ENCODE measurements at regions not wholly inside any gene's neighbourhood (a gene's known extent, or its start where the extent isn't known, plus 50 kb on each side); places are given as distances from the start of the nearest gene placed in this dataset.

DNA sequence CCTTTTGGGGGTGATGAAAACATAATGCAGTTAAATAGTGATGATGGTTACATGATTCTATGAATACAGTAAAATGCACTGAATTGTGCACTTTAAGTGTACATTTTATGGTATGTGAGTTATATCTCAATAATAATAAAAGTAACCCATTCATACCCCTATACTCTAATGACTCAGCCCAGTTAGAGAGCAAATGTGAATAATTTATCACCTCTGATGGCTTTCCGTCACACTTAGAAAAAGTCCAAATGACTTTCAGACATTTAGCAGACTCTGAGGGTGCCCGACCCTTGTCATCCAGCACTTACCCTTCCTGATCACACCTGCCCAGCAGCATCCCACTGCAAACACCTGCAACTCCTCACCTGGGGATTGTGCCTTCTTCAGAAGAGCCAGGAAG, 148.1 kb upstream of the MAF start:
- TF ChIP-seq, protein P1, sequence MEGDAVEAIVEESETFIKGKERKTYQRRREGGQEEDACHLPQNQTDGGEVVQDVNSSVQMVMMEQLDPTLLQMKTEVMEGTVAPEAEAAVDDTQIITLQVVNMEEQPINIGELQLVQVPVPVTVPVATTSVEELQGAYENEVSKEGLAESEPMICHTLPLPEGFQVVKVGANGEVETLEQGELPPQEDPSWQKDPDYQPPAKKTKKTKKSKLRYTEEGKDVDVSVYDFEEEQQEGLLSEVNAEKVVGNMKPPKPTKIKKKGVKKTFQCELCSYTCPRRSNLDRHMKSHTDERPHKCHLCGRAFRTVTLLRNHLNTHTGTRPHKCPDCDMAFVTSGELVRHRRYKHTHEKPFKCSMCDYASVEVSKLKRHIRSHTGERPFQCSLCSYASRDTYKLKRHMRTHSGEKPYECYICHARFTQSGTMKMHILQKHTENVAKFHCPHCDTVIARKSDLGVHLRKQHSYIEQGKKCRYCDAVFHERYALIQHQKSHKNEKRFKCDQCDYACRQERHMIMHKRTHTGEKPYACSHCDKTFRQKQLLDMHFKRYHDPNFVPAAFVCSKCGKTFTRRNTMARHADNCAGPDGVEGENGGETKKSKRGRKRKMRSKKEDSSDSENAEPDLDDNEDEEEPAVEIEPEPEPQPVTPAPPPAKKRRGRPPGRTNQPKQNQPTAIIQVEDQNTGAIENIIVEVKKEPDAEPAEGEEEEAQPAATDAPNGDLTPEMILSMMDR (IDR thresholded peaks at IDR 0.05; ENCODE audit: low read depth, low read length, poor library complexity, severe bottlenecking): no peak
- no peak for TF ChIP-seq EZH2phosphoT487 (IDR thresholded peaks at IDR 0.05; ENCODE audit: borderline replicate concordance, low read length)

Data from DOHH2 (cell line).